IMR-90 (cell line): ENCODE measurements at regions not wholly inside any gene's neighbourhood (a gene's known extent, or its start where the extent isn't known, plus 50 kb on each side); places are given as distances from the start of the nearest gene placed in this dataset.

Experiments used
- CEBPB ChIP-seq: IDR thresholded peaks from 2 replicates; pipeline ENCODE4 v1.6.1; 2012; ENCODE audit warnings: low read depth, low read length, improper control_type of control experiment
- CHD1 ChIP-seq: IDR thresholded peaks from 2 replicates; pipeline ENCODE4 v1.6.1; 2012; ENCODE audit warnings: low read depth, low read length, improper control_type of control experiment
- CTCF ChIP-seq: conservative IDR thresholded peaks from 2 replicates; pipeline ENCODE4 v1.5.1; 2012; ENCODE audit warnings: mild to moderate bottlenecking, low read depth, low read length, improper control_type of control experiment
- MAFK ChIP-seq: IDR thresholded peaks from 2 replicates; pipeline ENCODE4 v1.6.1; 2012; ENCODE audit warnings: low read depth, low read length, improper control_type of control experiment
- NFE2L2 ChIP-seq: fragments of 150-350 bp; IDR thresholded peaks from 2 replicates; pipeline ENCODE4 v1.6.1; 2016; ENCODE audit warnings: low read depth, mild to moderate bottlenecking, low read length
- POLR2A ChIP-seq: IDR thresholded peaks from 2 replicates; pipeline ENCODE4 v1.6.1; 2012; ENCODE audit warnings: mild to moderate bottlenecking, low read depth, low read length
- RCOR1 ChIP-seq: IDR thresholded peaks from 2 replicates; pipeline ENCODE4 v1.6.1; 2012; ENCODE audit warnings: mild to moderate bottlenecking, low read length, improper control_type of control experiment; ENCODE audit not compliant: insufficient replicate concordance
- TF ChIP-seq, protein P1 (sequence below): fragments of 150-350 bp; IDR thresholded peaks from 2 replicates; pipeline ENCODE4 v1.6.1; 2017; ENCODE audit warnings: mild to moderate bottlenecking, antibody characterized with exemption, low read length, low read depth

GRCh38 chr17:22453181-22453580, 760.9 kb downstream of the KCNJ18 start:
- TF ChIP-seq CEBPB (no peak), POLR2A (no peak), CTCF (no peak), CHD1 (no peak), MAFK (no peak), RCOR1 (no peak), NFE2L2 (no peak)
- TF ChIP-seq, protein P1, sequence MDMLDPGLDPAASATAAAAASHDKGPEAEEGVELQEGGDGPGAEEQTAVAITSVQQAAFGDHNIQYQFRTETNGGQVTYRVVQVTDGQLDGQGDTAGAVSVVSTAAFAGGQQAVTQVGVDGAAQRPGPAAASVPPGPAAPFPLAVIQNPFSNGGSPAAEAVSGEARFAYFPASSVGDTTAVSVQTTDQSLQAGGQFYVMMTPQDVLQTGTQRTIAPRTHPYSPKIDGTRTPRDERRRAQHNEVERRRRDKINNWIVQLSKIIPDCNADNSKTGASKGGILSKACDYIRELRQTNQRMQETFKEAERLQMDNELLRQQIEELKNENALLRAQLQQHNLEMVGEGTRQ, result no peak
